Activated CD8-positive, alpha-beta memory T cell treated with anti-CD3 and anti-CD28 coated beads, Interleukin-2, amount 10 ng/mL, durations not matched to agents 7 days and 5 days (primary cell): ENCODE measurements at regions not wholly inside any gene's neighbourhood (a gene's known extent, or its start where the extent isn't known, plus 50 kb on each side); places are given as distances from the start of the nearest gene placed in this dataset.
"Not testable (repeated sequence)": the region's sequence is repeated elsewhere in the genome, so short reads cannot be mapped to it uniquely, and the experiment has no call there.

Experiments used
- ATAC-seq: fragments of 150-1000 bp; cut with Tn5 transposase; one replicate; pipeline ENCODE4 v1.10.0; 2021; ENCODE audit warnings: moderate library complexity
- CTCF ChIA-PET: fragments of 350-600 bp; sonication (Branson Sonifier 250); formaldehyde crosslinking; loops from one replicate; lab custom pipeline; 2021; ENCODE audit warnings: antibody characterized with exemption; lab: Charles Lee
- DNase-seq: peaks from one replicate; pipeline ENCODE4 v3.0.0-alpha.2; 2020
- H3K27ac Mint-ChIP-seq: one replicate; pipeline ENCODE4 v1.8.0; 2021; ENCODE audit warnings: mild to moderate bottlenecking, mixed read lengths
- H3K27me3 Mint-ChIP-seq: one replicate; pipeline ENCODE4 v1.8.0; 2021; ENCODE audit warnings: mixed read lengths
- H3K36me3 Mint-ChIP-seq: one replicate; pipeline ENCODE4 v1.8.0; 2021; ENCODE audit warnings: mild to moderate bottlenecking, mixed read lengths
- H3K4me1 Mint-ChIP-seq: one replicate; pipeline ENCODE4 v1.8.0; 2021; ENCODE audit warnings: mixed read lengths
- H3K4me3 Mint-ChIP-seq: one replicate; pipeline ENCODE4 v1.8.0; 2021; ENCODE audit warnings: mild to moderate bottlenecking, moderate library complexity, mixed read lengths
- H3K9me3 Mint-ChIP-seq: one replicate; pipeline ENCODE4 v1.8.0; 2022; ENCODE audit warnings: low read depth, mixed read lengths

GRCh38 chr1:193448682-193449461 is 262.5 kb upstream of the B3GALT2 start:
- peaks cover 3% of the 10 kb centered on the region for H3K9me3 Mint-ChIP-seq
- H3K4me3 Mint-ChIP-seq, result no peak overlapping the region
- DNase-seq (peak; percentile 51), ATAC-seq (peak; percentile 80)
- CTCF ChIA-PET, result interaction anchor here (1.4 kb wide), 1 partner anchor 9 kb away, joined by 4 read pairs; no protein-coding TSS in a partner anchor
- H3K4me1 Mint-ChIP-seq, result peaks cover 20% of the 10 kb centered on the region
- peak overlapping the region; percentile 77 for H3K27ac Mint-ChIP-seq
- no peaks in the 10 kb centered on the region for H3K27me3 Mint-ChIP-seq
- peaks cover 10% of the 10 kb centered on the region for H3K36me3 Mint-ChIP-seq

DNA sequence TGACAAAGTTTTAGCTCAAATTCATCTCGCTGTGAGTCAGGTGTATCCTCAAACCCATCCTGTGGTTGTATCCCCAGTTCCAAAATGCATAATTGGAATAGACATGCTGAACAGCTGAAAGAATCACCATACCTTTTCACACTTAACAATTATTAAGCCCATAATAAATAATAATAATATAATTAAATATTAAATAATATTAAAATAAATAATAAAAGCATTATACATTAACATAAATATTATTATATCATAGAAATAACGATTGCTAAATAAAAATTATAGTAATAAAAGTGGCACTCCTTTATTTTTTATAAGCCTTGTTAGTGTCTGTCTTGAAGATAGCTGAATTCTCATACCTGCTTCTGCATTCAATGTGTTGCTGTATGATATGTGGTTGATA is 257.5 kb upstream of the B3GALT2 start:
- no peak overlapping the region for H3K4me3 Mint-ChIP-seq
- H3K4me1 Mint-ChIP-seq, result peaks cover 6% of the 10 kb centered on the region
- no peak for DNase-seq
- ATAC-seq, result no peak
- H3K36me3 Mint-ChIP-seq, result peaks cover 16% of the 10 kb centered on the region
- peaks cover 7% of the 10 kb centered on the region for H3K9me3 Mint-ChIP-seq
- no peaks in the 10 kb centered on the region for H3K27me3 Mint-ChIP-seq
- H3K27ac Mint-ChIP-seq, result no peak overlapping the region
- CTCF ChIA-PET, result interaction anchor here (1.2 kb wide), 1 partner anchor 17 kb away, joined by 3 read pairs; no protein-coding TSS in a partner anchor

- H3K4me1 Mint-ChIP-seq, result peaks cover 30% of the 10 kb centered on the region
- H3K9me3 Mint-ChIP-seq, result peaks cover 20% of the 10 kb centered on the region
- H3K4me3 Mint-ChIP-seq, result no peak overlapping the region
- CTCF ChIA-PET, result no interaction called here
- DNase-seq, result no peak
- no peak for ATAC-seq
- H3K27me3 Mint-ChIP-seq, result no peaks in the 10 kb centered on the region
- H3K27ac Mint-ChIP-seq, result peak overlapping the region; percentile 17
- H3K36me3 Mint-ChIP-seq, result peaks cover 44% of the 10 kb centered on the region
Observed at GRCh38 chr1:193438771-193439170, 252.4 kb upstream of the B3GALT2 start.

- H3K9me3 Mint-ChIP-seq, result peaks cover 25% of the 10 kb centered on the region
Observed at GRCh38 chr1:193438312-193438711, 251.9 kb upstream of the B3GALT2 start.

DNA sequence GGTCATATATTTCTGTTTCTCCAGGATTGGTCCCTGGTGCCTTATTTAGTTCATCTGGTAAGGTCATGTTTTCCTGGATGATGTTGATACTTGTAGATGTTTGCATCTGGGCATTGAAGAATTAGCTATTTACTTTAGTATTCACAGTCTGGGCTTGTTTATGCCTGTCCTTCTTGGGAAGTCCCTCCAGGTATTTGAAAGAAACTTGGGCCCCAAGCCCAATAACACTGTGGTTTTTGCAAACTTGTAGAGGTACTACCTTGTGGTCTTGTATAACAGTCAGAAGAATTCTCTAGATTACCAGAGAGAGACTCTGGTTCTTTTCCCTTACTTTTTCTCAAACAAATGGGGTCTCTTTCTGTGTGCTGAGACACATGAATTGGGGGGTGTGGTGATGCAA is 251.4 kb upstream of the B3GALT2 start:
- CTCF ChIA-PET, result no interaction called here
- Mint-ChIP-seq H3K9me3 (peaks cover 28% of the 10 kb centered on the region), H3K27ac (peak overlapping the region; percentile 75), H3K27me3 (no peaks in the 10 kb centered on the region), H3K4me1 (peaks cover 32% of the 10 kb centered on the region), H3K36me3 (peaks cover 52% of the 10 kb centered on the region), H3K4me3 (no peak overlapping the region)
- peak; percentile 30 for ATAC-seq
- no peak for DNase-seq

More at GRCh38 chr1:193438312-193438711, 251.9 kb upstream of the B3GALT2 start:
- H3K27ac Mint-ChIP-seq, result peak overlapping the region; percentile 75
- CTCF ChIA-PET, result no interaction called here
- peaks cover 48% of the 10 kb centered on the region for H3K36me3 Mint-ChIP-seq
- ATAC-seq (peak; percentile 23), DNase-seq (no peak)
- no peaks in the 10 kb centered on the region for H3K27me3 Mint-ChIP-seq
- peaks cover 32% of the 10 kb centered on the region for H3K4me1 Mint-ChIP-seq
- no peak overlapping the region for H3K4me3 Mint-ChIP-seq

DNA sequence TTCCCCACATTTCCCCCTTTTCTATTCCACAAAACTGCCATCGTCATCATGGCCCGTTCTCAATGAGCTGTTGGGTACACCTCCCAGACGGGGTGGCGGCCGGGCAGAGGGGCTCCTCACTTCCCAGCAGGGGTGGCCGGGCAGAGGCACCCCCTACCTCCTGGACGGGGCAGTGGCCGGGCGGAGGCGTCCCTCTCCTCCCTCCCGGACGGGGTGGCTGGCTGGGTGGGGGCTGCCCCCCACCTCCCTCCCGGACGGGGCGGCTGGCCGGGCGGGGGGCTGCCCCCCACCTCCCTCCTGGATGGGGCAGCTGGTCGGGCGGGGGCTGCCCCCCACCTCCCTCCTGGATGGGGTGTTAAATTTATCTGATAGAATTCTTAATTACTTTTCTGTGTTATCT is 250.9 kb upstream of the B3GALT2 start:
- H3K9me3 Mint-ChIP-seq, result peaks cover 28% of the 10 kb centered on the region
- peaks cover 56% of the 10 kb centered on the region for H3K36me3 Mint-ChIP-seq
- H3K27me3 Mint-ChIP-seq, DNase-seq, H3K4me3 Mint-ChIP-seq, CTCF ChIA-PET, H3K27ac Mint-ChIP-seq, ATAC-seq: not testable (repeated sequence)
- peaks cover 32% of the 10 kb centered on the region for H3K4me1 Mint-ChIP-seq

- CTCF ChIA-PET, result no interaction called here
- H3K4me3 Mint-ChIP-seq, result no peak overlapping the region
- H3K9me3 Mint-ChIP-seq, result peaks cover 33% of the 10 kb centered on the region
- peaks cover 60% of the 10 kb centered on the region for H3K36me3 Mint-ChIP-seq
- ATAC-seq, result no peak
- no peaks in the 10 kb centered on the region for H3K27me3 Mint-ChIP-seq
- DNase-seq, result no peak
- no peak overlapping the region for H3K27ac Mint-ChIP-seq
- peaks cover 32% of the 10 kb centered on the region for H3K4me1 Mint-ChIP-seq
Observed at GRCh38 chr1:193435781-193436180, 249.4 kb upstream of the B3GALT2 start.

DNA sequence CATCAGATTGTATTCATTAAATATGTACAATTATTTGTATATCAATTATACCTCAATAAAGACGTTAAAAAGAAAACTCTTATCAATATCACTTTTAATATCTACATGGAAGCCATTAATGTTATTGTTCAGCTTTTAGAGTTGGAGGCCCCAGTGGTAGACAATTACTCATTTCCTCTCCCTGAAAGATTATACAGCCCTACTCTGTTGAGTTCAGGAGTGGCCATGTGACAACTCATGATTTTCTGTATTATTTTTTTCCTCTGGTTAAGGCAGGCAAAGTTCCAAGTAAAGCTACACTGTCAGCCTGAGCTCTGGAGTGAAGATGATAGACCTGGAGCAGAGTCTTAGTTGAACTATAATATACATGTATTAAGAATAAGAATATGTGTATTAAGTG is 247.9 kb upstream of the B3GALT2 start:
- CTCF ChIA-PET, result no interaction called here
- H3K9me3 Mint-ChIP-seq, result peaks cover 27% of the 10 kb centered on the region
- peaks cover 32% of the 10 kb centered on the region for H3K4me1 Mint-ChIP-seq
- H3K27ac Mint-ChIP-seq, result no peak overlapping the region
- no peak for DNase-seq
- H3K4me3 Mint-ChIP-seq, result no peak overlapping the region
- H3K36me3 Mint-ChIP-seq, result peaks cover 53% of the 10 kb centered on the region
- ATAC-seq, result no peak
- H3K27me3 Mint-ChIP-seq, result no peaks in the 10 kb centered on the region

GRCh38 chr1:193433599-193433998 is 247.2 kb upstream of the B3GALT2 start:
- peaks cover 27% of the 10 kb centered on the region for H3K9me3 Mint-ChIP-seq
- no peak for DNase-seq
- no peak overlapping the region for H3K4me3 Mint-ChIP-seq
- no peak overlapping the region for H3K27ac Mint-ChIP-seq
- H3K27me3 Mint-ChIP-seq, result no peaks in the 10 kb centered on the region
- peaks cover 50% of the 10 kb centered on the region for H3K36me3 Mint-ChIP-seq
- no peak for ATAC-seq
- CTCF ChIA-PET, result no interaction called here
- peaks cover 26% of the 10 kb centered on the region for H3K4me1 Mint-ChIP-seq

DNA sequence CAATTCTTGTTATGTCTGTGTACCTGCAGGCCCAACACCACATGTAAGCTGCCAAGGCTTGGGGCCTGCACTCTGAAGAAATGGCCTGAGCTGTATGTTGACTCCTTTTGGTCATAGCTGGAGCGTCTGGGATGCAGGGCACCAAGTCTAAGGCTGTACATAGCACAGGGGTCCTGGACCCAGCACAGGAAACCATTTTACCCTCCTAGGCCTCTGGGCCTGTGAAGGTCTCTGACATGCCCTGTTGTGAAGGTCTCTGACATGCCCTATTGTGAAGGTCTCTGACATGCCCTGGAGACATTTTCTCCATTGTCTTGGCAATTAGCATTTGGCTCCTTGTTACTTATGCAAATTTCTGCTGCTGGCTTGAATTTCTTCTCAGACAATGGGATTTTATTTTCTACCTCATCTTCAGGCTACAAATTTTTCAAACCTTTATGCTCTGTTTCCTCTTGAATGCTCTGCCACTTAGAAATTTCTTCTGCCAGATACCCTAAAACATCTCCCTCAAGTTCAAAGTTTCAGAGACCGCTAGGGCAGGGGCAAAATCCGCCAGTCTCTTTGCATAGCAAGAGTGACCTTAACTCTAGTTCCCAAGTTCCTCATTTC is 246.7 kb upstream of the B3GALT2 start:
- no peaks in the 10 kb centered on the region for H3K27me3 Mint-ChIP-seq
- no peak for ATAC-seq
- peaks cover 50% of the 10 kb centered on the region for H3K36me3 Mint-ChIP-seq
- CTCF ChIA-PET, result no interaction called here
- no peak overlapping the region for H3K27ac Mint-ChIP-seq
- no peak overlapping the region for H3K4me3 Mint-ChIP-seq
- peaks cover 27% of the 10 kb centered on the region for H3K9me3 Mint-ChIP-seq
- H3K4me1 Mint-ChIP-seq, result peaks cover 22% of the 10 kb centered on the region
- no peak for DNase-seq

DNA sequence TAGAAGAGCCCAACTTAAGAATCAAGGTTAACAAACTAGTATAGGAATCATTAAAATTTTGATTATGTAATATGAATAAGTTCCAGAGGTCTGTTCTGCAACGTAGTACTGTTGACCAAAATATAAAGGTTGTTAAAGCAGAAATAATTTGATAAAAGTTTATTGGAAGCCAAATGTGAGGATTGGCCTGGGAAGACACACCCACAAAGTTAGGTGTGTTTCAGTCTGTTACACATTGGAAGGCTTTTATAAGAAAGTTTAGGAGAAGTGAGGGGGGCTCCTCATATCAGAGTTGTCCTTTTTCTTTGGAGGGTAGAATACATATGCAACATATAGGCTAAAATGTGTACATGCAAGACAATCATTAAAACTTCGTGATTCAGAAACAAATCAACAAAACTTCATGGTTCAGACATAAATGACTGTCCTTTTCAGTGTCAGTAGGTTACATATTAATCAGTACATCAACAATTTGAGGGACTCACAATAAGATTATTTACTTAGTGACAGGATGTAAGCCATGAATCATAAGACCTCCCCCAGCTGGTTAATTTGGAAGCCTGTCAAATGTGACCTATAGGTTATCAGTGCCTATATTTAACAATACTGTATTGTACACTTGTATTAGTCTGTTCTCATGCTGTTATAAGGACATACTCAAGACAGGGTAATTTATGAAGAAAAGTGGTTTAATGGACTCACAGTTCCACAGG is 245.0 kb upstream of the B3GALT2 start:
- CTCF ChIA-PET, result no interaction called here
- H3K27ac Mint-ChIP-seq, result no peak overlapping the region
- H3K9me3 Mint-ChIP-seq, result peaks cover 30% of the 10 kb centered on the region
- H3K4me1 Mint-ChIP-seq, result peaks cover 15% of the 10 kb centered on the region
- no peak for DNase-seq
- no peak for ATAC-seq
- H3K36me3 Mint-ChIP-seq, result peaks cover 43% of the 10 kb centered on the region
- H3K4me3 Mint-ChIP-seq, result no peak overlapping the region
- no peaks in the 10 kb centered on the region for H3K27me3 Mint-ChIP-seq

DNA sequence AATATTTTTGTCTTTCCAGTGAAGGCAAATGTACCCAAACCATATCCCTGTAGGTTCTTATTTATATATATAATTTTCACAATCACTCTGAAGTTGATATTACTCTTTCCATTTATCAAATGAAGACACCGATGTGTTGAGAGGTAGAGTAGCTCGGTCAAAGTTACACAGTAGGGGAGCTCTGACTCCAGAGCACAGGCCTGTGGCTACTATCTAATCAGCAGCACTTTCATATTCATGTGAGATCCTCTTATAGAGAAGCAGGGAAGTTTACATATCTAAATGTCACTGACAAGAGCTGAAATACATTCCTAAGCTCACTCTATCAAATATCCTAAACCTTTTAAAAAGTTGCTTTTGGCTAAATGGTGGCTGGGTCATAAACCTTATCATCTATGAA is 241.1 kb upstream of the B3GALT2 start:
- Mint-ChIP-seq H3K4me1 (no peaks in the 10 kb centered on the region), H3K9me3 (peaks cover 12% of the 10 kb centered on the region), H3K27ac (no peak overlapping the region), H3K4me3 (no peak overlapping the region), H3K27me3 (no peaks in the 10 kb centered on the region), H3K36me3 (peaks cover 17% of the 10 kb centered on the region)
- ATAC-seq, result no peak
- DNase-seq, result no peak
- CTCF ChIA-PET, result no interaction called here

DNA sequence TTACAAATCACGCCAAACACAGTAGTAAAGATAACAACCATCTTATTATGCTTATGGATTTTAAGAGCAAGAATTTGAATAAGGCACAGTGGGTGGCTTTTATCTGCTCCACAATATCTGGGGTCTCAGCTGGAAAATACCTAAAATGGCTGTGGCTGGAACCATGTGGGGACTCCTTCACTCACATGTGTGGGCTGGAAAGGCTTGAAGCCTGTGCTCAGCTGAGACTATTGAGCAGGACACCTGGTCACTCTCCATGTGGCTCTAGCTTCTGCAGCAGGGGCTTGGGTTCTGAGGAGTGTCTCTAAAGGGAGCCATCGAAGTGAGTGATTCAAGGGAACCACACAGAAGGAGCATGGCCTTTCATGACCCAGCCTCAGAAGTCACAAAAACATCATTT is 239.6 kb upstream of the B3GALT2 start:
- no peak for DNase-seq
- Mint-ChIP-seq H3K4me3 (no peak overlapping the region), H3K9me3 (peaks cover 5% of the 10 kb centered on the region), H3K36me3 (peaks cover 6% of the 10 kb centered on the region), H3K27me3 (no peaks in the 10 kb centered on the region), H3K4me1 (no peaks in the 10 kb centered on the region), H3K27ac (no peak overlapping the region)
- no peak for ATAC-seq
- CTCF ChIA-PET, result no interaction called here
